H9 (cell line): ENCODE measurements at regions not wholly inside any gene's neighbourhood (a gene's known extent, or its start where the extent isn't known, plus 50 kb on each side); places are given as distances from the start of the nearest gene placed in this dataset.

Source experiments
- DNase-seq: peaks from one replicate; pipeline ENCODE4 v3.0.0-alpha.2; 2017
- H2AFZ ChIP-seq: one replicate; pipeline ENCODE4 v1.6.1; 2013; ENCODE audit warnings: mild to moderate bottlenecking, low read length, control low read depth, moderate library complexity
- H2AK5ac ChIP-seq: 2 replicates; pipeline ENCODE4 v1.6.1; 2013; ENCODE audit warnings: low read length, control low read depth, mixed read lengths; ENCODE audit not compliant: insufficient read length
- H2BK120ac ChIP-seq: one replicate; pipeline ENCODE4 v1.6.1; 2013; ENCODE audit warnings: low read depth, mild to moderate bottlenecking, low read length, control low read depth, inconsistent platforms; ENCODE audit not compliant: poor library complexity, severe bottlenecking
- H2BK12ac ChIP-seq: 2 replicates; pipeline ENCODE4 v1.6.1; 2013; ENCODE audit warnings: low read length, control low read depth, mixed read lengths, low read depth; ENCODE audit not compliant: insufficient read length
- H2BK15ac ChIP-seq: 2 replicates; pipeline ENCODE4 v1.6.1; 2013; ENCODE audit warnings: low read depth, low read length, control low read depth
- H2BK20ac ChIP-seq: one replicate; pipeline ENCODE4 v1.6.1; 2013; ENCODE audit warnings: low read depth, mild to moderate bottlenecking, low read length, control low read depth, inconsistent platforms; ENCODE audit not compliant: poor library complexity, severe bottlenecking
- H2BK5ac ChIP-seq: 2 replicates; pipeline ENCODE4 v1.6.1; 2013; ENCODE audit warnings: low read length, control low read depth, mixed read lengths; ENCODE audit not compliant: insufficient read length
- H3K14ac ChIP-seq: 2 replicates; pipeline ENCODE4 v1.6.1; 2013; ENCODE audit warnings: low read length, control low read depth; ENCODE audit not compliant: insufficient read depth
- H3K18ac ChIP-seq: 2 replicates; pipeline ENCODE4 v1.6.1; 2013; ENCODE audit warnings: low read depth, mild to moderate bottlenecking, mixed read lengths, low read length, control low read depth; ENCODE audit not compliant: insufficient read length
- H3K23ac ChIP-seq: 2 replicates; pipeline ENCODE4 v1.6.1; 2013; ENCODE audit warnings: low read length, control low read depth, mixed read lengths, low read depth; ENCODE audit not compliant: insufficient read length
- H3K23me2 ChIP-seq: 2 replicates; pipeline ENCODE4 v1.6.1; 2013; ENCODE audit warnings: low read depth, mild to moderate bottlenecking, mixed read lengths, low read length, control low read depth; ENCODE audit not compliant: insufficient read length, poor library complexity, severe bottlenecking
- H3K27ac ChIP-seq: 2 replicates; pipeline ENCODE4 v1.5.1; 2013; ENCODE audit warnings: low read length, control low read depth, mixed read lengths, low read depth; ENCODE audit not compliant: insufficient read length
- H3K27me3 ChIP-seq: 2 replicates; pipeline ENCODE4 v1.6.1; 2013; ENCODE audit warnings: low read length, control low read depth, inconsistent platforms; ENCODE audit not compliant: insufficient read depth
- H3K4ac ChIP-seq: 2 replicates; pipeline ENCODE4 v1.6.1; 2013; ENCODE audit warnings: low read depth, mild to moderate bottlenecking, control low read depth, inconsistent platforms, low read length, moderate library complexity
- H3K4me1 ChIP-seq: 2 replicates; pipeline ENCODE4 v1.6.1; 2013; ENCODE audit warnings: low read length, control low read depth, inconsistent platforms; ENCODE audit not compliant: insufficient read depth
- H3K4me2 ChIP-seq: 2 replicates; pipeline ENCODE4 v1.6.1; 2013; ENCODE audit warnings: low read length, control low read depth, mixed read lengths; ENCODE audit not compliant: insufficient read length, insufficient read depth
- H3K56ac ChIP-seq: 2 replicates; pipeline ENCODE4 v1.6.1; 2013; ENCODE audit warnings: low read depth, mild to moderate bottlenecking, mixed read lengths, low read length, control low read depth; ENCODE audit not compliant: insufficient read length
- H3K79me1 ChIP-seq: 2 replicates; pipeline ENCODE4 v1.6.1; 2013; ENCODE audit warnings: low read depth, mild to moderate bottlenecking, moderate library complexity, low read length, control low read depth, inconsistent platforms; ENCODE audit not compliant: insufficient read depth, poor library complexity, severe bottlenecking
- H3K79me2 ChIP-seq: 2 replicates; pipeline ENCODE4 v1.6.1; 2013; ENCODE audit warnings: low read length, control low read depth, inconsistent platforms; ENCODE audit not compliant: insufficient read depth
- H3K9ac ChIP-seq: 2 replicates; pipeline ENCODE4 v1.6.1; 2013; ENCODE audit warnings: low read length, control low read depth, mixed read lengths; ENCODE audit not compliant: insufficient read length; ENCODE audit errors: extremely low read depth
- H3K9me3 ChIP-seq: one replicate; pipeline ENCODE4 v1.6.1; 2013; ENCODE audit warnings: low read depth, low read length, inconsistent platforms; ENCODE audit not compliant: control insufficient read depth
- H3T11ph ChIP-seq: one replicate; pipeline ENCODE4 v1.6.1; 2013; ENCODE audit warnings: mild to moderate bottlenecking, low read length, control low read depth, inconsistent platforms
- H4K20me1 ChIP-seq: one replicate; pipeline ENCODE4 v1.6.1; 2013; ENCODE audit not compliant: control insufficient read depth, insufficient read length, insufficient read depth
- H4K5ac ChIP-seq: 2 replicates; pipeline ENCODE4 v1.6.1; 2013; ENCODE audit warnings: low read depth, mild to moderate bottlenecking, mixed read lengths, low read length, control low read depth; ENCODE audit not compliant: insufficient read length
- H4K8ac ChIP-seq: replicated peaks from 2 replicates; pipeline ENCODE4 v1.6.1; 2013; ENCODE audit warnings: low read length, control low read depth, mixed read lengths, low read depth; ENCODE audit not compliant: insufficient read length
- H4K91ac ChIP-seq: 2 replicates; pipeline ENCODE4 v1.6.1; 2013; ENCODE audit warnings: low read depth, mild to moderate bottlenecking, moderate library complexity, mixed read lengths, low read length, control low read depth; ENCODE audit not compliant: insufficient read length
- H3K27ac Mint-ChIP-seq, 3 experiments: 2 replicates in 2 of 3; 3 replicates in 1 of 3; pipeline ENCODE4 v1.8.0; 2020 to 2021; ENCODE audit warnings: mixed read lengths in 3 of 3, mild to moderate bottlenecking in 1 of 3, moderate library complexity in 1 of 3
- H3K27me3 Mint-ChIP-seq: 2 replicates; pipeline ENCODE4 v1.8.0; 2021; ENCODE audit warnings: low read depth, mild to moderate bottlenecking, moderate library complexity, mixed read lengths
- H3K36me3 Mint-ChIP-seq, 3 experiments: 2 replicates in 2 of 3; 3 replicates in 1 of 3; pipeline ENCODE4 v1.8.0; 2020 to 2021; ENCODE audit warnings: low read depth in 3 of 3, mixed read lengths in 3 of 3; ENCODE audit not compliant: insufficient read depth in 1 of 3
- H3K4me1 Mint-ChIP-seq, 2 experiments: 2 replicates each; pipeline ENCODE4 v1.8.0; 2020; ENCODE audit warnings: mixed read lengths in 2 of 2
- H3K4me3 Mint-ChIP-seq, 2 experiments: 2 replicates in 1 of 2; 3 replicates in 1 of 2; pipeline ENCODE4 v1.8.0; 2020 to 2021; ENCODE audit warnings: mild to moderate bottlenecking in 2 of 2, mixed read lengths in 2 of 2, moderate library complexity in 1 of 2
- H3K9me3 Mint-ChIP-seq, 2 experiments: 2 replicates in 1 of 2; 3 replicates in 1 of 2; pipeline ENCODE4 v1.8.0; 2020; ENCODE audit warnings: mild to moderate bottlenecking in 2 of 2, mixed read lengths in 2 of 2, moderate library complexity in 1 of 2
- CTCF ChIP-seq: fragments of 200-600 bp; sonication (generic); conservative IDR thresholded peaks from 3 replicates; pipeline ENCODE4 v1.8.0; 2021; ENCODE audit warnings: antibody characterized with exemption, mild to moderate bottlenecking
- WGBS: extraction: QIAGEN DNeasy Blood & Tissue Kit; methylation state at CpG from one replicate; pipeline ENCODE4 v1.1.7; 2013; ENCODE audit warnings: missing lambda C conversion rate, low lambda C conversion rate, mixed read lengths; ENCODE audit not compliant: insufficient read length; ENCODE audit errors: extremely low coverage; 5-methylcytosine and 5-hydroxymethylcytosine counted together

- no CpG with 5 or more reads among the region's 3 CpGs for WGBS
- Histone ChIP-seq H4K91ac (no peak overlapping the region), H2AK5ac (no peak overlapping the region), H2BK20ac (no peak overlapping the region), H3K79me2 (no peaks in the 10 kb centered on the region), H3K18ac (no peak overlapping the region), H3K14ac (no peak overlapping the region), H2AFZ (no peak overlapping the region), H3K4me1 (no peaks in the 10 kb centered on the region), H3K27ac (no peak overlapping the region), H3K23me2 (no peaks in the 10 kb centered on the region), H3K9me3 (no peaks in the 10 kb centered on the region), H2BK12ac (no peak overlapping the region), H3K23ac (no peak overlapping the region), H2BK5ac (no peak overlapping the region), H3K4ac (no peak overlapping the region), H3T11ph (no peak overlapping the region), H4K5ac (no peak overlapping the region), H4K8ac (no peak overlapping the region), H2BK120ac (no peak overlapping the region), H2BK15ac (no peak overlapping the region), H3K56ac (no peak overlapping the region), H3K27me3 (no peaks in the 10 kb centered on the region), H3K79me1 (no peaks in the 10 kb centered on the region), H3K9ac (no peak overlapping the region), H4K20me1 (no peaks in the 10 kb centered on the region), H3K4me2 (no peak overlapping the region)
- H3K4me1 Mint-ChIP-seq = peaks cover 0 to 4% of the 10 kb centered on the region in 2 experiments; a peak in 2 of 4 replicates
- H3K27me3 Mint-ChIP-seq = no peaks in the 10 kb centered on the region; the same call in 1 of the 2 replicates
- no peaks in the 10 kb centered on the region for H3K36me3 Mint-ChIP-seq
- peaks cover 0 to 5% of the 10 kb centered on the region in 2 experiments; a peak in 2 of 5 replicates for H3K9me3 Mint-ChIP-seq
- DNase-seq = no peak
- H3K27ac Mint-ChIP-seq = no peak overlapping the region
- no peak for TF ChIP-seq CTCF
- no peak overlapping the region for H3K4me3 Mint-ChIP-seq
Measured at GRCh38 chr2:21730141-21730540, 606.4 kb downstream of the TDRD15 start.
